H9 (cell line): ENCODE measurements at regions not wholly inside any gene's neighbourhood (a gene's known extent, or its start where the extent isn't known, plus 50 kb on each side); places are given as distances from the start of the nearest gene placed in this dataset.

Source experiments
- DNase-seq: peaks from one replicate; pipeline ENCODE4 v3.0.0-alpha.2; 2017
- H2AFZ ChIP-seq: one replicate; pipeline ENCODE4 v1.6.1; 2013; ENCODE audit warnings: mild to moderate bottlenecking, low read length, control low read depth, moderate library complexity
- H2AK5ac ChIP-seq: 2 replicates; pipeline ENCODE4 v1.6.1; 2013; ENCODE audit warnings: low read length, control low read depth, mixed read lengths; ENCODE audit not compliant: insufficient read length
- H2BK120ac ChIP-seq: one replicate; pipeline ENCODE4 v1.6.1; 2013; ENCODE audit warnings: low read depth, mild to moderate bottlenecking, low read length, control low read depth, inconsistent platforms; ENCODE audit not compliant: poor library complexity, severe bottlenecking
- H2BK12ac ChIP-seq: 2 replicates; pipeline ENCODE4 v1.6.1; 2013; ENCODE audit warnings: low read length, control low read depth, mixed read lengths, low read depth; ENCODE audit not compliant: insufficient read length
- H2BK15ac ChIP-seq: 2 replicates; pipeline ENCODE4 v1.6.1; 2013; ENCODE audit warnings: low read depth, low read length, control low read depth
- H2BK20ac ChIP-seq: one replicate; pipeline ENCODE4 v1.6.1; 2013; ENCODE audit warnings: low read depth, mild to moderate bottlenecking, low read length, control low read depth, inconsistent platforms; ENCODE audit not compliant: poor library complexity, severe bottlenecking
- H2BK5ac ChIP-seq: 2 replicates; pipeline ENCODE4 v1.6.1; 2013; ENCODE audit warnings: low read length, control low read depth, mixed read lengths; ENCODE audit not compliant: insufficient read length
- H3K14ac ChIP-seq: 2 replicates; pipeline ENCODE4 v1.6.1; 2013; ENCODE audit warnings: low read length, control low read depth; ENCODE audit not compliant: insufficient read depth
- H3K18ac ChIP-seq: 2 replicates; pipeline ENCODE4 v1.6.1; 2013; ENCODE audit warnings: low read depth, mild to moderate bottlenecking, mixed read lengths, low read length, control low read depth; ENCODE audit not compliant: insufficient read length
- H3K23ac ChIP-seq: 2 replicates; pipeline ENCODE4 v1.6.1; 2013; ENCODE audit warnings: low read length, control low read depth, mixed read lengths, low read depth; ENCODE audit not compliant: insufficient read length
- H3K23me2 ChIP-seq: 2 replicates; pipeline ENCODE4 v1.6.1; 2013; ENCODE audit warnings: low read depth, mild to moderate bottlenecking, mixed read lengths, low read length, control low read depth; ENCODE audit not compliant: insufficient read length, poor library complexity, severe bottlenecking
- H3K27ac ChIP-seq: 2 replicates; pipeline ENCODE4 v1.5.1; 2013; ENCODE audit warnings: low read length, control low read depth, mixed read lengths, low read depth; ENCODE audit not compliant: insufficient read length
- H3K27me3 ChIP-seq: 2 replicates; pipeline ENCODE4 v1.6.1; 2013; ENCODE audit warnings: low read length, control low read depth, inconsistent platforms; ENCODE audit not compliant: insufficient read depth
- H3K4ac ChIP-seq: 2 replicates; pipeline ENCODE4 v1.6.1; 2013; ENCODE audit warnings: low read depth, mild to moderate bottlenecking, control low read depth, inconsistent platforms, low read length, moderate library complexity
- H3K4me1 ChIP-seq: 2 replicates; pipeline ENCODE4 v1.6.1; 2013; ENCODE audit warnings: low read length, control low read depth, inconsistent platforms; ENCODE audit not compliant: insufficient read depth
- H3K4me2 ChIP-seq: 2 replicates; pipeline ENCODE4 v1.6.1; 2013; ENCODE audit warnings: low read length, control low read depth, mixed read lengths; ENCODE audit not compliant: insufficient read length, insufficient read depth
- H3K56ac ChIP-seq: 2 replicates; pipeline ENCODE4 v1.6.1; 2013; ENCODE audit warnings: low read depth, mild to moderate bottlenecking, mixed read lengths, low read length, control low read depth; ENCODE audit not compliant: insufficient read length
- H3K79me1 ChIP-seq: 2 replicates; pipeline ENCODE4 v1.6.1; 2013; ENCODE audit warnings: low read depth, mild to moderate bottlenecking, moderate library complexity, low read length, control low read depth, inconsistent platforms; ENCODE audit not compliant: insufficient read depth, poor library complexity, severe bottlenecking
- H3K79me2 ChIP-seq: 2 replicates; pipeline ENCODE4 v1.6.1; 2013; ENCODE audit warnings: low read length, control low read depth, inconsistent platforms; ENCODE audit not compliant: insufficient read depth
- H3K9ac ChIP-seq: 2 replicates; pipeline ENCODE4 v1.6.1; 2013; ENCODE audit warnings: low read length, control low read depth, mixed read lengths; ENCODE audit not compliant: insufficient read length; ENCODE audit errors: extremely low read depth
- H3K9me3 ChIP-seq: one replicate; pipeline ENCODE4 v1.6.1; 2013; ENCODE audit warnings: low read depth, low read length, inconsistent platforms; ENCODE audit not compliant: control insufficient read depth
- H3T11ph ChIP-seq: one replicate; pipeline ENCODE4 v1.6.1; 2013; ENCODE audit warnings: mild to moderate bottlenecking, low read length, control low read depth, inconsistent platforms
- H4K20me1 ChIP-seq: one replicate; pipeline ENCODE4 v1.6.1; 2013; ENCODE audit not compliant: control insufficient read depth, insufficient read length, insufficient read depth
- H4K5ac ChIP-seq: 2 replicates; pipeline ENCODE4 v1.6.1; 2013; ENCODE audit warnings: low read depth, mild to moderate bottlenecking, mixed read lengths, low read length, control low read depth; ENCODE audit not compliant: insufficient read length
- H4K8ac ChIP-seq: replicated peaks from 2 replicates; pipeline ENCODE4 v1.6.1; 2013; ENCODE audit warnings: low read length, control low read depth, mixed read lengths, low read depth; ENCODE audit not compliant: insufficient read length
- H4K91ac ChIP-seq: 2 replicates; pipeline ENCODE4 v1.6.1; 2013; ENCODE audit warnings: low read depth, mild to moderate bottlenecking, moderate library complexity, mixed read lengths, low read length, control low read depth; ENCODE audit not compliant: insufficient read length
- H3K27ac Mint-ChIP-seq, 3 experiments: 2 replicates in 2 of 3; 3 replicates in 1 of 3; pipeline ENCODE4 v1.8.0; 2020 to 2021; ENCODE audit warnings: mixed read lengths in 3 of 3, mild to moderate bottlenecking in 1 of 3, moderate library complexity in 1 of 3
- H3K27me3 Mint-ChIP-seq: 2 replicates; pipeline ENCODE4 v1.8.0; 2021; ENCODE audit warnings: low read depth, mild to moderate bottlenecking, moderate library complexity, mixed read lengths
- H3K36me3 Mint-ChIP-seq, 3 experiments: 2 replicates in 2 of 3; 3 replicates in 1 of 3; pipeline ENCODE4 v1.8.0; 2020 to 2021; ENCODE audit warnings: low read depth in 3 of 3, mixed read lengths in 3 of 3; ENCODE audit not compliant: insufficient read depth in 1 of 3
- H3K4me1 Mint-ChIP-seq, 2 experiments: 2 replicates each; pipeline ENCODE4 v1.8.0; 2020; ENCODE audit warnings: mixed read lengths in 2 of 2
- H3K4me3 Mint-ChIP-seq, 2 experiments: 2 replicates in 1 of 2; 3 replicates in 1 of 2; pipeline ENCODE4 v1.8.0; 2020 to 2021; ENCODE audit warnings: mild to moderate bottlenecking in 2 of 2, mixed read lengths in 2 of 2, moderate library complexity in 1 of 2
- H3K9me3 Mint-ChIP-seq, 2 experiments: 2 replicates in 1 of 2; 3 replicates in 1 of 2; pipeline ENCODE4 v1.8.0; 2020; ENCODE audit warnings: mild to moderate bottlenecking in 2 of 2, mixed read lengths in 2 of 2, moderate library complexity in 1 of 2
- CTCF ChIP-seq: fragments of 200-600 bp; sonication (generic); conservative IDR thresholded peaks from 3 replicates; pipeline ENCODE4 v1.8.0; 2021; ENCODE audit warnings: antibody characterized with exemption, mild to moderate bottlenecking
- WGBS: extraction: QIAGEN DNeasy Blood & Tissue Kit; methylation state at CpG from one replicate; pipeline ENCODE4 v1.1.7; 2013; ENCODE audit warnings: missing lambda C conversion rate, low lambda C conversion rate, mixed read lengths; ENCODE audit not compliant: insufficient read length; ENCODE audit errors: extremely low coverage; 5-methylcytosine and 5-hydroxymethylcytosine counted together

GRCh38 chr4:111678479-111678878, 466.8 kb upstream of the FAM241A start:
- no peak for TF ChIP-seq CTCF
- Histone ChIP-seq H4K20me1 (no peaks in the 10 kb centered on the region), H3K9me3 (no peaks in the 10 kb centered on the region), H4K91ac (no peak overlapping the region), H3K18ac (no peak overlapping the region), H2BK12ac (no peak overlapping the region), H3K27ac (no peak overlapping the region), H3T11ph (no peak overlapping the region), H2BK120ac (no peak overlapping the region), H3K4ac (no peak overlapping the region), H4K8ac (no peak overlapping the region), H4K5ac (no peak overlapping the region), H3K23me2 (no peaks in the 10 kb centered on the region), H2AK5ac (no peak overlapping the region), H2AFZ (no peak overlapping the region), H3K14ac (no peak overlapping the region), H3K9ac (no peak overlapping the region), H3K4me2 (no peak overlapping the region), H2BK15ac (no peak overlapping the region), H3K79me2 (no peaks in the 10 kb centered on the region), H3K56ac (no peak overlapping the region), H3K4me1 (no peaks in the 10 kb centered on the region), H3K27me3 (no peaks in the 10 kb centered on the region), H3K79me1 (no peaks in the 10 kb centered on the region), H3K23ac (no peak overlapping the region), H2BK20ac (no peak overlapping the region), H2BK5ac (no peak overlapping the region)
- H3K27ac Mint-ChIP-seq, result no peak overlapping the region; a peak in 1 of 7 replicates
- no CpG with 5 or more reads among the region's 1 CpG for WGBS
- no peak for DNase-seq
- H3K9me3 Mint-ChIP-seq, result no peaks in the 10 kb centered on the region
- H3K4me1 Mint-ChIP-seq, result peaks cover 7 to 19% of the 10 kb centered on the region in 2 experiments; a peak in 3 of 4 replicates
- no peak overlapping the region for H3K4me3 Mint-ChIP-seq
- no peaks in the 10 kb centered on the region for H3K27me3 Mint-ChIP-seq
- H3K36me3 Mint-ChIP-seq, result no peaks in the 10 kb centered on the region
